HepG2 (cell line): ENCODE measurements at regions not wholly inside any gene's neighbourhood (a gene's known extent, or its start where the extent isn't known, plus 50 kb on each side); places are given as distances from the start of the nearest gene placed in this dataset.
"Not testable (repeated sequence)": the region's sequence is repeated elsewhere in the genome, so short reads cannot be mapped to it uniquely, and the experiment has no call there.

ENCODE experiments used
- ATAC-seq: fragments of 200-7000 bp; cut with Tn5 transposase; 3 replicates; pipeline ENCODE4 v1.9.1; 2020; ENCODE audit warnings: mild to moderate bottlenecking, moderate library complexity
- BruUV-seq: library from RNA; stranded (reverse); fragments of 400-500 nt; replicated peaks from 2 replicates; lab custom pipeline; 2021; lab: Mats Ljungman, UMichigan
- CTCF ChIA-PET: fragments of 300-600 bp; formaldehyde crosslinking; extraction: SDS; loops from one replicate; lab custom pipeline; 2021; ENCODE audit warnings: low total read pairs, inconsistent platforms, low intra/inter-chr PET ratio; lab: Yijun Ruan, JAX
- POLR2A ChIA-PET: fragments of 350-600 bp; sonication (Branson Sonifier 250); formaldehyde crosslinking; loops from one replicate; lab custom pipeline; 2020; ENCODE audit warnings: antibody characterized with exemption, inconsistent platforms; lab: Yijun Ruan, JAX
- DNase-seq: peaks from one replicate; pipeline ENCODE4 v3.0.0-alpha.2; 2015; ENCODE audit warnings: low spot score
- FAIRE-seq: peaks from 3 replicates; lab custom pipeline; 2011; peaks lifted over from hg19 to GRCh38; lab: Jason Lieb, UNC
- H2AFZ ChIP-seq: one replicate; pipeline ENCODE4 v1.6.1; 2011; ENCODE audit warnings: low read length, inconsistent platforms
- H3K27ac ChIP-seq: fragments of 300-600 bp; 3 replicates; pipeline ENCODE4 v1.8.0; 2011; ENCODE audit warnings: mixed run types, mild to moderate bottlenecking, mixed read lengths, low read length, inconsistent platforms; ENCODE audit not compliant: insufficient read depth; ENCODE audit errors: extremely low read length
- H3K27me3 ChIP-seq, 2 experiments: fragments of 200-600 bp in 1 of 2; 2 replicates in 1 of 2; 3 replicates in 1 of 2; pipeline versions ENCODE4 v1.6.0 to v1.8.0; 2011; ENCODE audit warnings: low read length in 2 of 2, mild to moderate bottlenecking in 2 of 2, moderate library complexity in 2 of 2, inconsistent platforms in 1 of 2; ENCODE audit not compliant: insufficient read depth in 2 of 2, control insufficient read depth in 1 of 2
- H3K36me3 ChIP-seq, 2 experiments: fragments of 200-600 bp in 1 of 2; replicated peaks in 1 of 2; 2 replicates in 1 of 2; 3 replicates in 1 of 2; pipeline versions ENCODE4 v1.5.1 to v1.8.0; 2011; ENCODE audit warnings: low read length in 2 of 2, inconsistent platforms in 1 of 2; ENCODE audit not compliant: insufficient read depth in 2 of 2, control insufficient read depth in 1 of 2
- H3K4me1 ChIP-seq: 2 replicates; pipeline ENCODE4 v1.5.1; 2012; ENCODE audit warnings: low read length, inconsistent platforms; ENCODE audit not compliant: insufficient read depth
- H3K4me2 ChIP-seq: 2 replicates; pipeline ENCODE4 v1.6.0; 2011; ENCODE audit warnings: low read depth, low read length, inconsistent platforms
- H3K4me3 ChIP-seq, 3 experiments: fragments of 200-600 bp in 1 of 3; sonication (generic), shearing (Covaris generic) in 1 of 3; replicated peaks in 1 of 3; 2 replicates each; pipeline ENCODE4 v1.5.1; 2011 to 2016; ENCODE audit warnings: low read length in 3 of 3, inconsistent platforms in 2 of 3, low read depth in 2 of 3, mild to moderate bottlenecking in 2 of 3, control low read depth in 1 of 3, mixed read lengths in 1 of 3; ENCODE audit not compliant: insufficient read depth in 1 of 3
- H3K79me2 ChIP-seq: one replicate; pipeline ENCODE4 v1.6.1; 2011; ENCODE audit warnings: low read length, inconsistent platforms; ENCODE audit not compliant: insufficient read depth
- H3K9ac ChIP-seq: 2 replicates; pipeline ENCODE4 v1.6.0; 2011; ENCODE audit warnings: mild to moderate bottlenecking, low read depth, low read length, inconsistent platforms; ENCODE audit not compliant: insufficient read depth
- H3K9me3 ChIP-seq: 2 replicates; pipeline ENCODE4 v1.5.1; 2012; ENCODE audit warnings: mild to moderate bottlenecking, low read length
- H4K20me1 ChIP-seq: 2 replicates; pipeline ENCODE4 v1.6.0; 2011; ENCODE audit warnings: inconsistent platforms, mild to moderate bottlenecking, low read length, moderate library complexity; ENCODE audit not compliant: insufficient read depth
- WGBS: methylation state at CpG from one replicate; pipeline ENCODE4 v1.1.6; 2017; ENCODE audit warnings: low lambda C conversion rate; 5-methylcytosine and 5-hydroxymethylcytosine counted together
- in situ Hi-C: cut with HindIII; loops from 2 replicates; pipeline ENCODE4 v1.10.0; 2017; ENCODE audit warnings: low pct_unique_long_range_greater_than_20kb; ENCODE audit not compliant: extremely low pct_ligation_motif_present
- intact Hi-C: fragments of 100-400 bp; cut with micrococcal nuclease; formaldehyde crosslinking; loops from one replicate; pipeline ENCODE4 v1.10.0; 2022; ENCODE audit not compliant: unreplicated experiment

GRCh38 chr21:10412928-10413246, 108.5 kb upstream of the TPTE start:
- H2AFZ ChIP-seq, in situ Hi-C loops, CTCF ChIA-PET, H3K27me3 ChIP-seq, H3K4me3 ChIP-seq, DNase-seq, H4K20me1 ChIP-seq, intact Hi-C loops, ATAC-seq, H3K4me1 ChIP-seq, BruUV-seq, FAIRE-seq, H3K9ac ChIP-seq, POLR2A ChIA-PET, H3K79me2 ChIP-seq, H3K36me3 ChIP-seq, H3K4me2 ChIP-seq, H3K27ac ChIP-seq: not testable (repeated sequence)
- peaks cover 96% of the 10 kb centered on the region for H3K9me3 ChIP-seq
- WGBS = 44% methylated on average over 8 of the region's 8 CpGs

GRCh38 chr21:10413247-10414120, 107.9 kb upstream of the TPTE start:
- BruUV-seq, H3K79me2 ChIP-seq, ATAC-seq, DNase-seq, H3K27ac ChIP-seq, H4K20me1 ChIP-seq, intact Hi-C loops, H3K4me3 ChIP-seq, POLR2A ChIA-PET, H3K4me1 ChIP-seq, H3K9ac ChIP-seq, CTCF ChIA-PET, H2AFZ ChIP-seq, FAIRE-seq, H3K36me3 ChIP-seq, H3K27me3 ChIP-seq, in situ Hi-C loops, H3K4me2 ChIP-seq: not testable (repeated sequence)
- H3K9me3 ChIP-seq = peaks cover 96% of the 10 kb centered on the region
- WGBS = 44% methylated on average over 30 of the region's 31 CpGs

GRCh38 chr21:10414121-10414924, 107.1 kb upstream of the TPTE start:
- peaks cover 98% of the 10 kb centered on the region for H3K9me3 ChIP-seq
- H3K4me1 ChIP-seq, CTCF ChIA-PET, ATAC-seq, POLR2A ChIA-PET, in situ Hi-C loops, H3K9ac ChIP-seq, H2AFZ ChIP-seq, intact Hi-C loops, BruUV-seq, H3K4me3 ChIP-seq, H3K27me3 ChIP-seq, DNase-seq, H3K79me2 ChIP-seq, H3K4me2 ChIP-seq, H4K20me1 ChIP-seq, H3K27ac ChIP-seq, H3K36me3 ChIP-seq, FAIRE-seq: not testable (repeated sequence)
- WGBS = 40% methylated on average over 14 of the region's 14 CpGs

GRCh38 chr21:10414925-10415254, 106.5 kb upstream of the TPTE start:
- ATAC-seq, BruUV-seq, H3K27me3 ChIP-seq, CTCF ChIA-PET, H2AFZ ChIP-seq, H3K27ac ChIP-seq, intact Hi-C loops, H3K4me3 ChIP-seq, POLR2A ChIA-PET, H3K79me2 ChIP-seq, H3K4me1 ChIP-seq, H3K4me2 ChIP-seq, H4K20me1 ChIP-seq, H3K36me3 ChIP-seq, H3K9ac ChIP-seq, FAIRE-seq, DNase-seq, in situ Hi-C loops: not testable (repeated sequence)
- WGBS = 30% methylated on average over 4 of the region's 4 CpGs
- peaks cover 98% of the 10 kb centered on the region for H3K9me3 ChIP-seq
